Brain microvascular endothelial cell (primary cell): ENCODE measurements at regions not wholly inside any gene's neighbourhood (a gene's known extent, or its start where the extent isn't known, plus 50 kb on each side); places are given as distances from the start of the nearest gene placed in this dataset.

Experiments used
- DNase-seq: peaks from one replicate; pipeline ENCODE4 v3.0.0-alpha.2; 2020
- H3K27ac ChIP-seq: fragments of 250-450 bp; sonication (Bioruptor Pico); 2 replicates; pipeline ENCODE4 v1.5.1; 2020; ENCODE audit warnings: mild to moderate bottlenecking, moderate library complexity
- H3K27me3 ChIP-seq: fragments of 250-450 bp; sonication (Bioruptor Pico); replicated peaks from 2 replicates; pipeline ENCODE4 v1.5.1; 2020; ENCODE audit warnings: mild to moderate bottlenecking
- H3K36me3 ChIP-seq: fragments of 250-450 bp; sonication (Bioruptor Pico); replicated peaks from 2 replicates; pipeline ENCODE4 v1.5.1; 2020; ENCODE audit warnings: mild to moderate bottlenecking
- H3K4me3 ChIP-seq: 2 replicates; pipeline ENCODE4 v1.5.1; 2011; ENCODE audit warnings: low read depth, mild to moderate bottlenecking, control low read depth, low read length, moderate library complexity
- CTCF ChIP-seq: IDR thresholded peaks from 2 replicates; pipeline ENCODE4 v1.5.1; 2011; ENCODE audit warnings: low read depth, mild to moderate bottlenecking, moderate library complexity, low read length, control low read depth, inconsistent platforms; ENCODE audit errors: missing control alignments
- in situ Hi-C: cut with HindIII; loops from 2 replicates; pipeline ENCODE4 v1.10.0; 2017; ENCODE audit warnings: low sequenced_read_pairs, low pct_ligation_motif_present

DNA sequence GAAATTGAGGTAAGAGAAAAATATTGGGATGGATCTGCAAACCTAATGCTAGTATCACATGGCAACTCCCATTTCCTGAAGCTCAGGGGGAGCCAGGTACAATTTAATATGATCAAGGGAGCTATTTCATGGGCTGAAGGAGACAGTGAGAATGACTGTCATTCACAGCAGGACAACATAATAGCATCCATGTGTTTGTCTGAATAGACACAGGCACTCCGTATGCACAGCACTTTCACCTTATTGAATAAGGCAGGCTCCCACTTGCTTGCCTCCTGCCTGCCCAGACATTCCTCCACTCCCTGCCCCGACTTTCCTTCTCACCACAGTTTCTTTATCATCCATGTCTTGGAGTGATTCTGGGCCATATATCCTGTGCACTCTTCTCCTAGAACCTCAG is 156.6 kb upstream of the SLC24A5 start:
- H3K4me3 ChIP-seq, result no peak overlapping the region
- H3K27me3 ChIP-seq, result no peaks in the 10 kb centered on the region
- in situ Hi-C loops, result no loop called here
- H3K36me3 ChIP-seq, result no peaks in the 10 kb centered on the region
- DNase-seq, result no peak
- no peak for TF ChIP-seq CTCF
- H3K27ac ChIP-seq, result no peak overlapping the region

GRCh38 chr15:47965297-47965696 is 155.5 kb upstream of the SLC24A5 start:
- in situ Hi-C loops, result no loop called here
- DNase-seq, result no peak

GRCh38 chr15:47968593-47968992 is 152.2 kb upstream of the SLC24A5 start:
- no peaks in the 10 kb centered on the region for H3K36me3 ChIP-seq
- no peak overlapping the region for H3K27ac ChIP-seq
- no peak for DNase-seq
- H3K27me3 ChIP-seq, result no peaks in the 10 kb centered on the region
- no peak overlapping the region for H3K4me3 ChIP-seq
- TF ChIP-seq CTCF, result no peak
- in situ Hi-C loops, result no loop called here

More at GRCh38 chr15:47965297-47965696, 155.5 kb upstream of the SLC24A5 start:
- Histone ChIP-seq H3K27me3 (no peaks in the 10 kb centered on the region), H3K27ac (no peak overlapping the region), H3K36me3 (no peaks in the 10 kb centered on the region), H3K4me3 (no peak overlapping the region)
- no peak for TF ChIP-seq CTCF

DNA sequence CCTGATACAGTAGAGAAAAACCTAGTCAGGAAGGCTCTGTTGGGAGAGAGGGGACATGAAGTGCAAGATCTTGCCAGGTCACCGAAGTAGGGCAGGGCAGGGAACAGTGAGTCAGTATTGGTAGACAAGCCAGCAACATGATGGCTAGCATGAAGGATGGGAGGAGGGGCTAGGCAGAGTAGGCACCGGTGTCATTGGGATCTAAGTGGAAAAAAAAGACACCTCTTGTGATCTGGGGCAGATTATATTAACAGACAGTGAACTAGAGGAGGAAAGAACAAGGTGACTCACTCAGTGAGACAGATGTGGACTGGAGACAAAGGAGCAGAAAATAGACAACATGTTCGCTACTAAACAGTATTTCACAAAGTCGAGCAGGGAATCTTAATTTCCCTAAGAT is 149.2 kb upstream of the SLC24A5 start:
- Histone ChIP-seq H3K36me3 (no peaks in the 10 kb centered on the region), H3K27ac (no peak overlapping the region), H3K4me3 (no peak overlapping the region), H3K27me3 (no peaks in the 10 kb centered on the region)
- no peak for DNase-seq
- in situ Hi-C loops, result no loop called here
- TF ChIP-seq CTCF, result no peak

GRCh38 chr15:47972738-47973137 is 148.1 kb upstream of the SLC24A5 start:
- no peak for TF ChIP-seq CTCF
- DNase-seq, result no peak
- in situ Hi-C loops, result no loop called here

DNA sequence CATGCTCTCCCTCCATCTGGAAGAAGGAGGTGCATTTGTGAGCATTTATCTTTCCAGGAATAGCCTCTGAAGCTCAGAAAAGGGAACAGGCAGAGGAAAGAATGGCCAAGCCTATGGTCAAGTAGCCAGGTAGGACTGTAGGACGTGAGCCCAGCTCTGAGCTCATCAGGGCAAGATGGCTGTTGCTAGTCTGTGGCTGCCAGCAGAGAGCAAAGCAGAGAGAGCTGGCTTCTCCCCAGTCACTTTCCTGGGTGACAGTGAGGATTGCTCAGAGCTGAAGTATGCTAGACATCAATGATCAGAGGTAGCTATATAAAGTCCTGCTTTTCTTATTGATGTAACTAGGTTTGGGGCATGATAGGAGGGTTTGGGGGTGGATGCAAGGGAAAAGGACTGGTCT is 146.1 kb upstream of the SLC24A5 start:
- in situ Hi-C loops, result loop anchor here (25.0 kb wide), 1 partner anchor 462 kb away; no protein-coding TSS in a partner anchor
- DNase-seq, result no peak
- Histone ChIP-seq H3K27ac (no peak overlapping the region), H3K27me3 (no peaks in the 10 kb centered on the region), H3K4me3 (no peak overlapping the region), H3K36me3 (no peaks in the 10 kb centered on the region)
- TF ChIP-seq CTCF, result no peak

More at GRCh38 chr15:47972738-47973137, 148.1 kb upstream of the SLC24A5 start:
- no peak overlapping the region for H3K4me3 ChIP-seq
- H3K36me3 ChIP-seq, result no peaks in the 10 kb centered on the region
- no peaks in the 10 kb centered on the region for H3K27me3 ChIP-seq
- H3K27ac ChIP-seq, result no peak overlapping the region
